Fibroblast of gingiva (primary cell): ENCODE measurements at regions not wholly inside any gene's neighbourhood (a gene's known extent, or its start where the extent isn't known, plus 50 kb on each side); places are given as distances from the start of the nearest gene placed in this dataset.
"Not testable (repeated sequence)": the region's sequence is repeated elsewhere in the genome, so short reads cannot be mapped to it uniquely, and the experiment has no call there.

Experiments used
- DNase-seq: peaks from one replicate; pipeline ENCODE4 v3.0.0-alpha.2; 2011; ENCODE audit warnings: low read depth

DNA sequence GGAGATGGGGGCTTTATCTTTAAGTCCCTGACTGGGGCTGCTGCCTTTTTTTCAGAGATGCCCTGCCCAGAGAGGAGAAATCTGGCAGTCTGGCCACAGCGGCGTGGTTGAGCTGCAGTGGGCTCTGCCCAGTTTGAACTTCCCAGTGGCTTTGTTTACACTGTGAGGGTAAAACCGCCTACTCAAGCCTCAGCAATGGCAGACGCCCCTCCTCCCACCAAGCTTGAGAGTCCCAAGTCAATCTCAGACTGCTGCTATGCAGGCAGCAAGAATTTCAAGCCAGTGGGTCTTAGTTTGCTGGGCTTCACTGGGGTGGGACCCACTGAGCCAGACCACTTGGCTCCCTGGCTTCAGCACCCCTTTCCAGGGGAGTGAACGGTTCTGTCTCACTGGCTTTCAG lies 76.4 kb upstream of the DNAJC1 start:
- DNase-seq: not testable (repeated sequence)

DNA sequence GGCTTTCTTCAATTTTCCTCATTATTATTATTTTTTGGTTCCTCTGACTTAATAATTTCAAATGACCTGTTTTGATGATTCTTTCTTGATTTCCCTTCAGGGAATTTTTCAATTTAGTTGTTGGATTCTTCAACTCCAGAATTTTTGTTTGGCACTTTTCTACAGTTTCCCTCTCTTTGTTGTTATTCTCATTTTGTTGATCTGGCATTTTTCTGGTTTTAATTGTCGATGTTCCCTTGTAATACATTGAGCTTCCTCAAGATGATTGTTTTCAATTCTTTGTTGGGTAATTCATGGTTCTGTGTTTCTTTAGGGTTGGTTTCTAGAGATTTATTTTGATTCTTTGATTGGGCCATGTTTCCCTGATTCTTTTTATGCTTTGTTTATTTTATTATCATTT lies 67.8 kb upstream of the DNAJC1 start:
- DNase-seq: no peak

DNA sequence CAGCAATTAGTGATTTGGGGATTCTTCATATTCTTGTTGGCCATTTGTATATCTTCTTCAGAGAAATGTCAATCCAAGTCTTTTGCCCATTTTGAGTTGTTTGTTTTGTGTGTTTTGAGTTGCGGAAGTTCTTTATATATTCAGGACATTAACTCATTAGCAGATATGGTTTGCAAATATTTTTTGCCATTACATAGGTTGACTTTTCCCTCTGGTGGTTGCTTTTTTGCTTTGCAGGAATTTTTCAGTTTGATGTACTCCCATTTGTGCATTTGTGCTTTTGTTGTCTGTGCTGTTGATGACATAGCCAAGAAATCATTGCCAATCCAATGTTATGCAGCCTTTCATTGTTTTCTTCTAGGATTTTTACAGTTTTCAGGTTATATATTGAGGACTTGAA lies 63.6 kb upstream of the DNAJC1 start:
- DNase-seq: no peak

DNA sequence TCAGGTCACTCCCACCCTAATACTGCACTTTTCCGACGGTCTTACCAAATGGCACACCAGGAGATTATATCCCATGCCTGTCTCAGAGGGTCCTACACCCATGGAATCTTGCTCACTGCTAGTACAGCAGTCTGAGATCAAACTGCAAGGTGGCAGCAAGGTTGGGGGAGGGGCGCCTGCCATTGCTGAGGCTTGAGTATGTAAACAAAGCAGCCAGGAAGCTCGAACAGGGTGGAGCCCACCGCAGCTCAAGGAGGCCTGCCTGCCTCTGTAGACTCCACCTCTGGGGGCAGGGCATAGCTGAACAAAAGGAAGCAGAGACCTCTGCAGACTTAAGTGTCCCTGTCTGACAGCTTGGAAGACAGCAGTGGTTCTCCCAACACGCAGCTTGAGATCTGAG lies 57.5 kb upstream of the DNAJC1 start:
- DNase-seq: not testable (repeated sequence)

DNA sequence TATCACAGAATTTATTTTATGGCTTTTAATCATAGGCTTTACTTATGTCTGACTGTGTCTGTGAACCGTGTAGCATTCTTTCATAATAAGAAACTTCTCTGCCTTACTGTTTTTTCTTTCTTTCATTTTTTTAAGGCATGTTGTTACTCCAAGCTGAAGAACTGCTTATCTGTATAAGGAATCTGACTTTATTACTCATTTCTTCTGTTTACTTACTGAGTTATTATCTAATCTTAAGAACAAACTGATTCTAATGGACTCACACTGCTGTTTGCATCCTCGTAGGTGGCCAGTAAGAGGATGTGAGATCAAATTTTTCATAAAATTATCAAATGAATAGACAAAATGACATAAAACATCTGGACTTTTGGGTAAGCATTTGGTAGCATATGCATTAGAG lies 54.7 kb upstream of the DNAJC1 start:
- no peak for DNase-seq

DNA sequence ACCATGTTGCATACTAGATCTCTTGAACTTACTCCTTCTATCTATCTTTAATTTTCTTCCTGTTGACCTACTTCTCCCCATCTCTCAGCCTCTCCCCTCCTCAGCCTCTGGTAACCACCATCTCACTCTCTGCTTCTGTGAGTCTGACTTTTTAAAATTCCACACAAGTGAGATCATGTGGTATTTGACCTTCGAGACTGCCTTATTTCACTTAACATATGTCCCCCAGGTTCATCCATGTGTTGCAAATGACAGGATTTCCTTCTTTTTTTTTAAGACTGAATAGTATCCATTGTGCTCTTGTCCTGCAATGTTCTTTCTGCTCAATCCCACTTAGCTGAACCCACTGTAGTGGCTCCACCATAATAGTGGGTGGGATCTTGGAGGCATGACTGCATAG lies 51.4 kb upstream of the DNAJC1 start:
- DNase-seq: no peak
